ENCODE measurements at regions not wholly inside any gene's neighbourhood (a gene's known extent, or its start where the extent isn't known, plus 50 kb on each side); places are given as distances from the start of the nearest gene placed in this dataset.

DNA sequence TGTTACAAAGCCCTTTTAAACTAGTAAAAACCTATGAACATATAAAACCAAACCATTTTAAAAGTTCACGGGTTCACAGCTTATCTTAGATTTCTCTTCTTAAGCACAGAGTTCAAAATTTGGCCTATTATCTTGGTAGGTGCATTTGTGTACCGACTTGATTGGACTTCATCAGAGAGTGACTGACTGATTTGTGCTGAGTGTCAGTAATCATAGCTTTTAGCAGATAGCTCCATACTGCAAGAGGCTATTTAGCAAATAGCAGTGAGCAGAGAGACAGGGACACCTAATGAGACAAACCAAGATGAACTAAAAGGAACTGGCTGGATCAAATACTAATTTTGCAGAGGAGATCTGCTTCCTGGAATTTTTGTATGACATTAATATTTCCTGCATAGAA lies 274.5 kb downstream of the PRR16 start:
- ATAC-seq (ENCODE audit: low read depth) (no peak), DNase-seq (no peak)
- Mint-ChIP-seq H3K27ac (no peak overlapping the region), H3K9me3 (ENCODE audit: insufficient read depth) (no peaks in the 10 kb centered on the region), H3K4me1 (no peaks in the 10 kb centered on the region), H3K27me3 (no peaks in the 10 kb centered on the region), H3K4me3 (no peak overlapping the region)
- Histone ChIP-seq H3K36me3 (replicated peaks in 1 of 2; ENCODE audit: control extremely low read depth in 1 of 2, control insufficient read depth in 1 of 2, extremely low read depth in 1 of 2, insufficient read depth in 2 of 2, low read length in 1 of 2) (no peaks in the 10 kb centered on the region), H3K27ac (ENCODE audit: low read length in 2 of 2) (no peak overlapping the region), H2AFZ (ENCODE audit: insufficient read depth, low read depth, low read length, poor library complexity, severe bottlenecking) (no peak overlapping the region), H3K4me1 (ENCODE audit: control insufficient read depth in 2 of 2, insufficient read depth in 2 of 2, low read length in 2 of 2) (no peaks in the 10 kb centered on the region), H3K4me3 (ENCODE audit: control extremely low read depth in 1 of 5, extremely low read depth in 1 of 5, insufficient read depth in 1 of 5, low read depth in 2 of 5, low read length in 4 of 5) (no peak overlapping the region), H3K9ac (ENCODE audit: low read length) (no peak overlapping the region), H3K9me3 (ENCODE audit: control extremely low read depth in 1 of 3, control insufficient read depth in 2 of 3, insufficient read depth in 1 of 3, low read length in 2 of 3) (no peaks in the 10 kb centered on the region), H3K79me2 (ENCODE audit: control insufficient read depth, insufficient read depth, low read length) (no peaks in the 10 kb centered on the region), H3K4me2 (replicated peaks; ENCODE audit: low read depth, low read length, poor library complexity, severe bottlenecking) (no peak overlapping the region), H4K20me1 (ENCODE audit: control insufficient read depth, insufficient read depth, low read length, poor library complexity, severe bottlenecking) (no peaks in the 10 kb centered on the region), H3K27me3 (replicated peaks in 1 of 4; ENCODE audit: control extremely low read depth in 1 of 4, control insufficient read depth in 3 of 4, insufficient read depth in 4 of 4, low read length in 3 of 4) (no peaks in the 10 kb centered on the region)
- POLR2A ChIA-PET = no interaction called here
- intact Hi-C loops (cut with micrococcal nuclease) = no loop called here
- WGBS (ENCODE audit: insufficient coverage) = 86% methylated on average over 1 of the region's 2 CpGs
- CTCF ChIA-PET = no interaction called here
- no peak for TF ChIP-seq EZH2 (IDR thresholded peaks at IDR 0.05; ENCODE audit: borderline replicate concordance, insufficient read depth, low read depth, low read length, poor library complexity, severe bottlenecking)
- TF ChIP-seq, protein P1, sequence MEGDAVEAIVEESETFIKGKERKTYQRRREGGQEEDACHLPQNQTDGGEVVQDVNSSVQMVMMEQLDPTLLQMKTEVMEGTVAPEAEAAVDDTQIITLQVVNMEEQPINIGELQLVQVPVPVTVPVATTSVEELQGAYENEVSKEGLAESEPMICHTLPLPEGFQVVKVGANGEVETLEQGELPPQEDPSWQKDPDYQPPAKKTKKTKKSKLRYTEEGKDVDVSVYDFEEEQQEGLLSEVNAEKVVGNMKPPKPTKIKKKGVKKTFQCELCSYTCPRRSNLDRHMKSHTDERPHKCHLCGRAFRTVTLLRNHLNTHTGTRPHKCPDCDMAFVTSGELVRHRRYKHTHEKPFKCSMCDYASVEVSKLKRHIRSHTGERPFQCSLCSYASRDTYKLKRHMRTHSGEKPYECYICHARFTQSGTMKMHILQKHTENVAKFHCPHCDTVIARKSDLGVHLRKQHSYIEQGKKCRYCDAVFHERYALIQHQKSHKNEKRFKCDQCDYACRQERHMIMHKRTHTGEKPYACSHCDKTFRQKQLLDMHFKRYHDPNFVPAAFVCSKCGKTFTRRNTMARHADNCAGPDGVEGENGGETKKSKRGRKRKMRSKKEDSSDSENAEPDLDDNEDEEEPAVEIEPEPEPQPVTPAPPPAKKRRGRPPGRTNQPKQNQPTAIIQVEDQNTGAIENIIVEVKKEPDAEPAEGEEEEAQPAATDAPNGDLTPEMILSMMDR (IDR thresholded peaks at IDR 0.05) = no peak

DNA sequence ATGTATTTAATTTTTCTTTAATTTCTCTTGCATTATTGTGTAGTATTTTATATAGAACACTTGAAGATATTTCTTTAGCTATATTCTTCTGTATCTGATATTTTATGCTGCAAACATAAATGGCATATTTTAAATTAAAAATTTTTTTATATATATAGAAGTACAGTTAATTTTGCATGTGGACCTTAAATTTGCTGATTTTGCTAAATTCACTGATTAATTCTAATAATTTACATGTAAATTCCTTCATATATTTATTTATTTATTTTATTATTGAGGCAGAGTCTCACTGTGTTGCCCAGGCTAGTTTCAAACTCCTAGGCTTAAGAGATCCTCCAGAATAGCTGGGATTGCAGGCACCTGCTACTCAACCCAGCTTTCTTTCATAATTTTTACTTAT lies 276.9 kb downstream of the PRR16 start:
- POLR2A ChIA-PET = no interaction called here
- Histone ChIP-seq H3K9me3 (ENCODE audit: control extremely low read depth in 1 of 3, control insufficient read depth in 2 of 3, insufficient read depth in 1 of 3, low read length in 2 of 3) (no peaks in the 10 kb centered on the region), H3K27me3 (replicated peaks in 1 of 4; ENCODE audit: control extremely low read depth in 1 of 4, control insufficient read depth in 3 of 4, insufficient read depth in 4 of 4, low read length in 3 of 4) (no peaks in the 10 kb centered on the region), H2AFZ (ENCODE audit: insufficient read depth, low read depth, low read length, poor library complexity, severe bottlenecking) (no peak overlapping the region), H3K27ac (ENCODE audit: low read length in 2 of 2) (no peak overlapping the region), H3K4me2 (replicated peaks; ENCODE audit: low read depth, low read length, poor library complexity, severe bottlenecking) (no peak overlapping the region), H3K9ac (ENCODE audit: low read length) (no peak overlapping the region), H3K4me3 (ENCODE audit: control extremely low read depth in 1 of 5, extremely low read depth in 1 of 5, insufficient read depth in 1 of 5, low read depth in 2 of 5, low read length in 4 of 5) (no peak overlapping the region), H3K36me3 (replicated peaks in 1 of 2; ENCODE audit: control extremely low read depth in 1 of 2, control insufficient read depth in 1 of 2, extremely low read depth in 1 of 2, insufficient read depth in 2 of 2, low read length in 1 of 2) (no peaks in the 10 kb centered on the region), H3K79me2 (ENCODE audit: control insufficient read depth, insufficient read depth, low read length) (no peaks in the 10 kb centered on the region), H3K4me1 (ENCODE audit: control insufficient read depth in 2 of 2, insufficient read depth in 2 of 2, low read length in 2 of 2) (no peaks in the 10 kb centered on the region), H4K20me1 (ENCODE audit: control insufficient read depth, insufficient read depth, low read length, poor library complexity, severe bottlenecking) (no peaks in the 10 kb centered on the region)
- CTCF ChIA-PET = no interaction called here
- H3K27me3 Mint-ChIP-seq = no peaks in the 10 kb centered on the region
- ATAC-seq (ENCODE audit: low read depth) (no peak), DNase-seq (no peak)
- no peak overlapping the region for H3K27ac Mint-ChIP-seq
- intact Hi-C loops (cut with micrococcal nuclease) = no loop called here
- no peaks in the 10 kb centered on the region for H3K4me1 Mint-ChIP-seq
- H3K4me3 Mint-ChIP-seq = no peak overlapping the region
- no peaks in the 10 kb centered on the region for H3K9me3 Mint-ChIP-seq (ENCODE audit: insufficient read depth)
- TF ChIP-seq, protein P1 (IDR thresholded peaks at IDR 0.05) = no peak
- no peak for TF ChIP-seq EZH2 (IDR thresholded peaks at IDR 0.05; ENCODE audit: borderline replicate concordance, insufficient read depth, low read depth, low read length, poor library complexity, severe bottlenecking)

Measured in B cell (primary cell).